ENCODE measurements at regions not wholly inside any gene's neighbourhood (a gene's known extent, or its start where the extent isn't known, plus 50 kb on each side); places are given as distances from the start of the nearest gene placed in this dataset.
A peak's percentile ranks its signal among the peaks of the same experiment; 100 is the strongest.
"Not testable (repeated sequence)": the region's sequence is repeated elsewhere in the genome, so short reads cannot be mapped to it uniquely, and the experiment has no call there.

GRCh38 chrX:143240658-143241057, 214.9 kb downstream of the SPANXN4 start:
- no CpG with 5 or more reads among the region's 1 CpG for WGBS (ENCODE audit: insufficient coverage)
- Histone ChIP-seq H3K4me1 (ENCODE audit: control insufficient read depth, insufficient read depth, low read length) (no peaks in the 10 kb centered on the region), H3K36me3 (ENCODE audit: control insufficient read depth, insufficient read depth, low read length) (no peaks in the 10 kb centered on the region), H3K27ac (ENCODE audit: low read depth, low read length) (no peak overlapping the region), H3K27me3 (ENCODE audit: control insufficient read depth, insufficient read depth, low read length) (no peaks in the 10 kb centered on the region), H3K9me3 (ENCODE audit: control insufficient read depth, insufficient read depth, low read length) (no peaks in the 10 kb centered on the region), H3K4me3 (ENCODE audit: low read depth, low read length) (no peak overlapping the region)
- no peak for DNase-seq (ENCODE audit: low read depth in 4 of 6, low spot score in 6 of 6)

GRCh38 chrX:143231492-143231891, 205.8 kb downstream of the SPANXN4 start:
- Histone ChIP-seq H3K4me3 (ENCODE audit: low read depth, low read length) (no peak overlapping the region), H3K4me1 (ENCODE audit: control insufficient read depth, insufficient read depth, low read length) (no peaks in the 10 kb centered on the region), H3K27ac (ENCODE audit: low read depth, low read length) (no peak overlapping the region), H3K9me3 (ENCODE audit: control insufficient read depth, insufficient read depth, low read length) (peaks cover 1% of the 10 kb centered on the region), H3K36me3 (ENCODE audit: control insufficient read depth, insufficient read depth, low read length) (no peaks in the 10 kb centered on the region), H3K27me3 (ENCODE audit: control insufficient read depth, insufficient read depth, low read length) (no peaks in the 10 kb centered on the region)
- no peak for DNase-seq (ENCODE audit: low read depth in 4 of 6, low spot score in 6 of 6)
- 49% methylated on average over 4 of the region's 7 CpGs for WGBS (ENCODE audit: insufficient coverage)

GRCh38 chrX:143228600-143228999, 202.9 kb downstream of the SPANXN4 start:
- DNase-seq (ENCODE audit: low read depth in 4 of 6, low spot score in 6 of 6); H3K4me3 ChIP-seq (ENCODE audit: low read depth, low read length); H3K9me3 ChIP-seq (ENCODE audit: control insufficient read depth, insufficient read depth, low read length); H3K27ac ChIP-seq (ENCODE audit: low read depth, low read length); H3K36me3 ChIP-seq (ENCODE audit: control insufficient read depth, insufficient read depth, low read length); H3K4me1 ChIP-seq (ENCODE audit: control insufficient read depth, insufficient read depth, low read length); H3K27me3 ChIP-seq (ENCODE audit: control insufficient read depth, insufficient read depth, low read length): not testable (repeated sequence)
- WGBS (ENCODE audit: insufficient coverage), result 92% methylated on average over 26 of the region's 27 CpGs

- WGBS (ENCODE audit: insufficient coverage), result no CpG with 5 or more reads among the region's 1 CpG
- Histone ChIP-seq H3K9me3 (ENCODE audit: control insufficient read depth, insufficient read depth, low read length) (no peaks in the 10 kb centered on the region), H3K4me1 (ENCODE audit: control insufficient read depth, insufficient read depth, low read length) (no peaks in the 10 kb centered on the region), H3K36me3 (ENCODE audit: control insufficient read depth, insufficient read depth, low read length) (no peaks in the 10 kb centered on the region), H3K27me3 (ENCODE audit: control insufficient read depth, insufficient read depth, low read length) (no peaks in the 10 kb centered on the region), H3K27ac (ENCODE audit: low read depth, low read length) (no peak overlapping the region), H3K4me3 (ENCODE audit: low read depth, low read length) (no peak overlapping the region)
- no peak for DNase-seq (ENCODE audit: low read depth in 4 of 6, low spot score in 6 of 6)
These were observed 181.2 kb downstream of the SPANXN4 start for GRCh38 chrX:143206966-143207365.

- H3K4me3 ChIP-seq (ENCODE audit: low read depth, low read length), result no peak overlapping the region
- H3K27ac ChIP-seq (ENCODE audit: low read depth, low read length), result no peak overlapping the region
- H3K4me1 ChIP-seq (ENCODE audit: control insufficient read depth, insufficient read depth, low read length), result no peaks in the 10 kb centered on the region
- DNase-seq (ENCODE audit: low read depth in 4 of 6, low spot score in 6 of 6), result no peak
- H3K9me3 ChIP-seq (ENCODE audit: control insufficient read depth, insufficient read depth, low read length), result no peaks in the 10 kb centered on the region
- no peaks in the 10 kb centered on the region for H3K27me3 ChIP-seq (ENCODE audit: control insufficient read depth, insufficient read depth, low read length)
- no CpG with 5 or more reads among the region's 3 CpGs for WGBS (ENCODE audit: insufficient coverage)
- H3K36me3 ChIP-seq (ENCODE audit: control insufficient read depth, insufficient read depth, low read length), result no peaks in the 10 kb centered on the region
These were observed 146.0 kb downstream of the SPANXN4 start for GRCh38 chrX:143171703-143172102.

- no peak overlapping the region for H3K27ac ChIP-seq (ENCODE audit: low read depth, low read length)
- no CpG with 5 or more reads among the region's 1 CpG for WGBS (ENCODE audit: insufficient coverage)
- no peak for DNase-seq (ENCODE audit: low read depth in 4 of 6, low spot score in 6 of 6)
These were observed 140.1 kb downstream of the SPANXN4 start for GRCh38 chrX:143165778-143166177.

GRCh38 chrX:143139681-143140080, 114.0 kb downstream of the SPANXN4 start:
- Histone ChIP-seq H3K27ac (ENCODE audit: low read depth, low read length) (no peak overlapping the region), H3K27me3 (ENCODE audit: control insufficient read depth, insufficient read depth, low read length) (no peaks in the 10 kb centered on the region), H3K4me3 (ENCODE audit: low read depth, low read length) (no peak overlapping the region), H3K4me1 (ENCODE audit: control insufficient read depth, insufficient read depth, low read length) (no peaks in the 10 kb centered on the region), H3K36me3 (ENCODE audit: control insufficient read depth, insufficient read depth, low read length) (no peaks in the 10 kb centered on the region), H3K9me3 (ENCODE audit: control insufficient read depth, insufficient read depth, low read length) (peaks cover 4% of the 10 kb centered on the region)
- no peak for DNase-seq (ENCODE audit: low read depth in 4 of 6, low spot score in 6 of 6)
- 67% methylated on average over 1 of the region's 2 CpGs for WGBS (ENCODE audit: insufficient coverage)

More at GRCh38 chrX:143165778-143166177, 140.1 kb downstream of the SPANXN4 start:
- Histone ChIP-seq H3K36me3 (ENCODE audit: control insufficient read depth, insufficient read depth, low read length) (no peaks in the 10 kb centered on the region), H3K27me3 (ENCODE audit: control insufficient read depth, insufficient read depth, low read length) (no peaks in the 10 kb centered on the region), H3K4me1 (ENCODE audit: control insufficient read depth, insufficient read depth, low read length) (no peaks in the 10 kb centered on the region), H3K9me3 (ENCODE audit: control insufficient read depth, insufficient read depth, low read length) (no peaks in the 10 kb centered on the region), H3K4me3 (ENCODE audit: low read depth, low read length) (no peak overlapping the region)

GRCh38 chrX:143121477-143121876, 95.7 kb downstream of the SPANXN4 start:
- 49% methylated on average over 4 of the region's 4 CpGs for WGBS (ENCODE audit: insufficient coverage)
- Histone ChIP-seq H3K4me3 (ENCODE audit: low read depth, low read length) (no peak overlapping the region), H3K9me3 (ENCODE audit: control insufficient read depth, insufficient read depth, low read length) (no peaks in the 10 kb centered on the region), H3K27ac (ENCODE audit: low read depth, low read length) (no peak overlapping the region), H3K4me1 (ENCODE audit: control insufficient read depth, insufficient read depth, low read length) (no peaks in the 10 kb centered on the region), H3K36me3 (ENCODE audit: control insufficient read depth, insufficient read depth, low read length) (no peaks in the 10 kb centered on the region), H3K27me3 (ENCODE audit: control insufficient read depth, insufficient read depth, low read length) (no peaks in the 10 kb centered on the region)
- DNase-seq (ENCODE audit: low read depth in 4 of 6, low spot score in 6 of 6), result peak in 1 of 6 donors; percentile 2

GRCh38 chrX:143115466-143115865, 89.7 kb downstream of the SPANXN4 start:
- no peaks in the 10 kb centered on the region for H3K36me3 ChIP-seq (ENCODE audit: control insufficient read depth, insufficient read depth, low read length)
- no peaks in the 10 kb centered on the region for H3K27me3 ChIP-seq (ENCODE audit: control insufficient read depth, insufficient read depth, low read length)
- DNase-seq (ENCODE audit: low read depth in 4 of 6, low spot score in 6 of 6), result no peak
- no peaks in the 10 kb centered on the region for H3K9me3 ChIP-seq (ENCODE audit: control insufficient read depth, insufficient read depth, low read length)
- H3K4me1 ChIP-seq (ENCODE audit: control insufficient read depth, insufficient read depth, low read length), result no peaks in the 10 kb centered on the region
- H3K27ac ChIP-seq (ENCODE audit: low read depth, low read length), result no peak overlapping the region
- H3K4me3 ChIP-seq (ENCODE audit: low read depth, low read length), result no peak overlapping the region
- WGBS (ENCODE audit: insufficient coverage), result 97% methylated on average over 2 of the region's 2 CpGs

GRCh38 chrX:143095816-143096215, 70.1 kb downstream of the SPANXN4 start:
- Histone ChIP-seq H3K9me3 (ENCODE audit: control insufficient read depth, insufficient read depth, low read length) (no peaks in the 10 kb centered on the region), H3K4me1 (ENCODE audit: control insufficient read depth, insufficient read depth, low read length) (no peaks in the 10 kb centered on the region), H3K27me3 (ENCODE audit: control insufficient read depth, insufficient read depth, low read length) (no peaks in the 10 kb centered on the region), H3K4me3 (ENCODE audit: low read depth, low read length) (no peak overlapping the region), H3K27ac (ENCODE audit: low read depth, low read length) (no peak overlapping the region), H3K36me3 (ENCODE audit: control insufficient read depth, insufficient read depth, low read length) (no peaks in the 10 kb centered on the region)
- no peak for DNase-seq (ENCODE audit: low read depth in 4 of 6, low spot score in 6 of 6)
